Psoas muscle (tissue), 7 donors: ENCODE measurements at regions not wholly inside any gene's neighbourhood (a gene's known extent, or its start where the extent isn't known, plus 50 kb on each side); places are given as distances from the start of the nearest gene placed in this dataset.
"Not testable (repeated sequence)": the region's sequence is repeated elsewhere in the genome, so short reads cannot be mapped to it uniquely, and the experiment has no call there.

ENCODE experiments used
- ATAC-seq, 4 donors: fragments of 200-7000 bp; cut with Tn5 transposase; one replicate each; pipeline ENCODE4 v1.9.1; 2020; ENCODE audit warnings: moderate library complexity in 3 of 4, mild to moderate bottlenecking in 2 of 4
- DNase-seq, 2 donors: peaks; one replicate each; pipeline ENCODE4 v3.0.0-alpha.2; 2020
- H3K27ac ChIP-seq: fragments of 200-600 bp; one replicate; pipeline ENCODE4 v1.8.0; 2022
- H3K27me3 ChIP-seq, 3 donors: fragments of 200-600 bp in 1 of 3; one replicate each; pipeline versions ENCODE4 v1.6.1 to v1.8.0; 2013 to 2022; ENCODE audit warnings: low read length in 2 of 3, mild to moderate bottlenecking in 2 of 3, moderate library complexity in 1 of 3; ENCODE audit not compliant: insufficient read depth in 3 of 3
- H3K36me3 ChIP-seq, 2 donors: fragments of 200-600 bp in 1 of 2; one replicate each; pipeline versions ENCODE4 v1.6.1 to v1.8.0; 2013 to 2022; ENCODE audit warnings: low read depth in 1 of 2, mild to moderate bottlenecking in 1 of 2, moderate library complexity in 1 of 2; ENCODE audit not compliant: insufficient read depth in 1 of 2
- H3K4me1 ChIP-seq: fragments of 200-600 bp; one replicate; pipeline ENCODE4 v1.8.0; 2022
- H3K4me3 ChIP-seq: fragments of 200-600 bp; one replicate; pipeline ENCODE4 v1.8.0; 2022; ENCODE audit warnings: mild to moderate bottlenecking
- H3K9me3 ChIP-seq: fragments of 200-600 bp; one replicate; pipeline ENCODE4 v1.8.0; 2022
- WGBS, 3 donors: extraction: QIAGEN DNeasy Blood & Tissue Kit; methylation state at CpG; one replicate each; pipeline versions ENCODE4 v1.1.6 to v1.1.7; 2013; 5-methylcytosine and 5-hydroxymethylcytosine counted together
- intact Hi-C, 2 donors: fragments of 100-400 bp; cut with DNase I; formaldehyde crosslinking; loops; one replicate each; pipeline versions ENCODE4 v1.11.0 to v1.14.2; 2022
- TF ChIP-seq, protein P1 (sequence below): fragments of 200-600 bp; IDR thresholded peaks from one replicate; pipeline ENCODE4 v1.8.0; 2022; ENCODE audit warnings: antibody characterized with exemption
- donor health status: healthy with polysubstance abuse.
- donor health status: DM: no; HTN: no; CAD: no; lungs with moderate emphysema.
- donor health status: Bipolar disorder and iron deficiency.
- donor health status: healthy.
- donor health status: DM: yes; HTN: yes; CAD: no.
- donor health status: DM: no; HTN: no; CAD: no.
- donor health status: DM: yes; HTN: yes; CAD: no.

DNA sequence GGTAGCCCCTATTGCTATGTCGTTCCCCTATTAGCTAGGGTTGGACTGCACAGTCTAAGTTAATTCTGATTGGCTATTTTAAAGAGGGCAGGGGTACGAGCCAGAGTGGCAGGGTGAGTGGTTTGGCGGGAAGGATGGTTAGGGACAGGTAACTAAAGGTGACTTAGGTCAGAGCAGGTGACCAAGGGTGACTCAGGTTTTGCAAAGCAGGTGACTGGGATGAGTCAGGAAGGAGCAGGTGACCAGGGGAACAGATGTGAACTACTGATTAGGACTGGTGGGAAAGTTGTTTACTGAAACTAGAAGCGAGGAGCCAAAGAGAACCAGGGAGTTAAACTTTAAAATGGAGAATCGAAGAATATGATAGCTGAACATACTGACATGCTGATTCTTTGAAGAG lies 295.2 kb downstream of the GJA1 start:
- Histone ChIP-seq H3K36me3 (no peaks in the 10 kb centered on the region), H3K4me3 (no peak overlapping the region), H3K27ac (no peak overlapping the region), H3K4me1 (no peaks in the 10 kb centered on the region), H3K9me3 (peaks cover 4% of the 10 kb centered on the region), H3K27me3 (no peaks in the 10 kb centered on the region)
- DNase-seq (no peak), ATAC-seq (no peak)
- 92 to 97% (median 93%) methylated on average over 5 of the region's 5 CpGs for WGBS, 3 donors
- intact Hi-C loops = no loop called here
- TF ChIP-seq, protein P1, sequence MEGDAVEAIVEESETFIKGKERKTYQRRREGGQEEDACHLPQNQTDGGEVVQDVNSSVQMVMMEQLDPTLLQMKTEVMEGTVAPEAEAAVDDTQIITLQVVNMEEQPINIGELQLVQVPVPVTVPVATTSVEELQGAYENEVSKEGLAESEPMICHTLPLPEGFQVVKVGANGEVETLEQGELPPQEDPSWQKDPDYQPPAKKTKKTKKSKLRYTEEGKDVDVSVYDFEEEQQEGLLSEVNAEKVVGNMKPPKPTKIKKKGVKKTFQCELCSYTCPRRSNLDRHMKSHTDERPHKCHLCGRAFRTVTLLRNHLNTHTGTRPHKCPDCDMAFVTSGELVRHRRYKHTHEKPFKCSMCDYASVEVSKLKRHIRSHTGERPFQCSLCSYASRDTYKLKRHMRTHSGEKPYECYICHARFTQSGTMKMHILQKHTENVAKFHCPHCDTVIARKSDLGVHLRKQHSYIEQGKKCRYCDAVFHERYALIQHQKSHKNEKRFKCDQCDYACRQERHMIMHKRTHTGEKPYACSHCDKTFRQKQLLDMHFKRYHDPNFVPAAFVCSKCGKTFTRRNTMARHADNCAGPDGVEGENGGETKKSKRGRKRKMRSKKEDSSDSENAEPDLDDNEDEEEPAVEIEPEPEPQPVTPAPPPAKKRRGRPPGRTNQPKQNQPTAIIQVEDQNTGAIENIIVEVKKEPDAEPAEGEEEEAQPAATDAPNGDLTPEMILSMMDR = no peak

DNA sequence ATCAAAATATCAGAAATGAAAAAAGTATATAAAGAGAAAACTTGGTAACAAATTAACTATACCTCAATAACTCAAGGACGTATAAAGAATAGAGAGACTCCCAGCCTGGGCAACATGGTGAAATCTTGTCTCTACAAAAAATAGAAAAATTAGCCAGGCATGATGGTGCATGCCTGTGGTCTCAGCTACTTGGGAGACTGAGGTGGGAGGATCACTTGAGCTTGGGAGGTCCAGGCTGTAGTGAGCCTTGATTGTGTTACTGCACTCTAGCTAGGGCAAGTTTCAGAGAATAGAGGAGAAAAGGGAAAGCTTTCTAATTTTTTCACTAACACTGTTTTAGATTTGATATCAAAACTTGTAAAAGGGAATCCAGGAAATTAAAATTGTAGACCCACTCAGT lies 295.9 kb downstream of the GJA1 start:
- intact Hi-C loops = no loop called here
- no peaks in the 10 kb centered on the region for H3K4me1 ChIP-seq
- H3K4me3 ChIP-seq = no peak overlapping the region
- no peaks in the 10 kb centered on the region for H3K36me3 ChIP-seq
- no peak overlapping the region for H3K27ac ChIP-seq
- ATAC-seq (no peak), DNase-seq (no peak)
- no peaks in the 10 kb centered on the region for H3K27me3 ChIP-seq
- H3K9me3 ChIP-seq = peaks cover 4% of the 10 kb centered on the region
- TF ChIP-seq, protein P1 = no peak
- WGBS, 3 donors = 89 to 93% (median 93%) methylated on average over 1 of the region's 1 CpG

DNA sequence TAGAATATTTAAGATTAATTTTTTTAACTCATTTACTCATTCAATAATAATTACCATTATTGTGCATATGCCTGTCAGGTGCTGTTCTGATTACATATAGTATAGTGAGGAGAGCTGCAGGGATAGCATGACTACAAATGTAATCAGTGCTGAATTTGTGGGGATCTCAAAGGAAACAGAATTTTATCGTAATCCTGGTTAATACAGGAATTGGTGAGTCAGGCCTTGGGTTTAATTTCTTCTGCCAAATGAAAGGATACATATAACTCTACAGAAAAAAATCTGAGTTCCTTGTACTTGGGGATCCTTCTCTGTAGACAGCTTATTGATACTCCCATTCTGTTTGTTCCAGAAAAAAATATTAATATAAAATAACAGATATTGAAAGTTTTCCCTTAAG lies 297.2 kb downstream of the GJA1 start:
- H3K27me3 ChIP-seq = no peaks in the 10 kb centered on the region
- H3K36me3 ChIP-seq = no peaks in the 10 kb centered on the region
- H3K4me3 ChIP-seq = no peak overlapping the region
- H3K4me1 ChIP-seq = no peaks in the 10 kb centered on the region
- no peak overlapping the region for H3K27ac ChIP-seq
- ATAC-seq (no peak), DNase-seq (no peak)
- peaks cover 4% of the 10 kb centered on the region for H3K9me3 ChIP-seq
- TF ChIP-seq, protein P1 = no peak
- 22 to 69% (median 61%) methylated on average over 1 of the region's 1 CpG for WGBS, 3 donors
- intact Hi-C loops = no loop called here

DNA sequence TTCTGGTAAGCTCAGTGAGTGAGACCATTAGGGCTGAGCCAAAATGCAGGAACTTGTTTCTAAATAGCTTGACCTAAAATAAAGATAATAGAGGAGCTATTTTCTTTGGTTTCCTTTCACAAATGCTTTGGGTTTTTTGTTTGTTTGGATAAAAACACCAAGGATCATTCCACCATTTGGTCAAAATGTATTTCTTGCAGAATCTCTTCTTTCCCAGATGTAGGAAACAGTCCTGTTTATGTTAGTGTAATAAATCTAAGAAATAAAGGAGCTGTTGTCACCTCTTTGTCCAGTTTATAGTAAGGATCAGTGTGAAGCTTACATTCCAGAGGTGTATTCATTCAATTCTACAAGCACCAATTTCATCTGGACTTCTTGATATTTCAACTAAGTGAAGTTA lies 297.8 kb downstream of the GJA1 start:
- no peak overlapping the region for H3K4me3 ChIP-seq
- ATAC-seq (no peak), DNase-seq (no peak)
- no peaks in the 10 kb centered on the region for H3K4me1 ChIP-seq
- no peaks in the 10 kb centered on the region for H3K36me3 ChIP-seq
- intact Hi-C loops = no loop called here
- H3K27ac ChIP-seq = no peak overlapping the region
- H3K27me3 ChIP-seq = no peaks in the 10 kb centered on the region
- TF ChIP-seq, protein P1 = no peak
- H3K9me3 ChIP-seq = peaks cover 4% of the 10 kb centered on the region

DNA sequence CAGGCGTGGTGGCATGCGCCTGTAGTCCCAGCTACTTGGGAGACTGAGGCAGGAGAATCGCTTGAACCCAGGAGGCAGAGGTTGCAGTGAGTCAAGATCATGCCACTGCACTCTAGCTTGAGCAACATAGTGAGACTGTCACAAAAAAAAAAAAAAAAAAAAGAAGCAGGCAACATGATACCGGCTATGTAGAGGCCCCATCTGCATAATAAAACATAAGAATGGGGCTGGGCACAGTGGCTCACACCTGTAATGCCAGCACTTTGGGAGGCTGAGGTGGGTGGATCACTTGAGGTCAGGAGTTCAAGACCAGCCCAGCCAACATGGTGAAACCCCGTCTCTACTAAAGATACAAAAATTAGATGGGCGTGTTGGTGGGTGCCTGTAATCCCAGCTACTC lies 304.7 kb downstream of the GJA1 start:
- WGBS, 3 donors = 87 to 88% (median 87%) methylated on average over 6 of the region's 6 CpGs

More for the DNA sequence above, 304.7 kb downstream of the GJA1 start:
- DNase-seq, H3K4me1 ChIP-seq, H3K4me3 ChIP-seq, H3K9me3 ChIP-seq, ATAC-seq, H3K27me3 ChIP-seq, H3K36me3 ChIP-seq, intact Hi-C loops, H3K27ac ChIP-seq: not testable (repeated sequence)
